CD14-positive monocyte (primary cell): ENCODE measurements at regions not wholly inside any gene's neighbourhood (a gene's known extent, or its start where the extent isn't known, plus 50 kb on each side); places are given as distances from the start of the nearest gene placed in this dataset.

ENCODE experiments used
- DNase-seq, 3 donors: peaks; one replicate each; pipeline ENCODE4 v3.0.0-alpha.2; 2011 to 2022
- H2AFZ ChIP-seq: 2 replicates; pipeline ENCODE4 v1.6.0; 2012; ENCODE audit warnings: mild to moderate bottlenecking, low read depth, low read length, inconsistent platforms; ENCODE audit not compliant: insufficient read depth, poor library complexity, severe bottlenecking
- H3K27ac ChIP-seq, 2 donors: 1 replicate in 1 of 2; 2 replicates in 1 of 2; pipeline ENCODE4 v1.5.1; 2012 to 2013; ENCODE audit warnings: low read length in 2 of 2, control low read depth in 1 of 2, inconsistent platforms in 1 of 2, low read depth in 1 of 2, mild to moderate bottlenecking in 1 of 2
- H3K27me3 ChIP-seq, 2 donors: one replicate each; pipeline versions ENCODE4 v1.6.0 to v1.6.1; 2011 to 2013; ENCODE audit warnings: low read length in 2 of 2; ENCODE audit not compliant: control insufficient read depth in 2 of 2, insufficient read depth in 2 of 2
- H3K36me3 ChIP-seq, 2 donors: replicated peaks in 1 of 2; 1 replicate in 1 of 2; 2 replicates in 1 of 2; pipeline versions ENCODE4 v1.5.1 to v1.6.1; 2012 to 2013; ENCODE audit warnings: low read length in 2 of 2, control low read depth in 1 of 2, inconsistent platforms in 1 of 2, mild to moderate bottlenecking in 1 of 2; ENCODE audit not compliant: insufficient read depth in 2 of 2, control insufficient read depth in 1 of 2
- H3K4me1 ChIP-seq, 2 donors: 1 replicate in 1 of 2; 2 replicates in 1 of 2; pipeline versions ENCODE4 v1.5.1 to v1.6.1; 2012 to 2013; ENCODE audit warnings: low read length in 2 of 2, control low read depth in 1 of 2, inconsistent platforms in 1 of 2, mild to moderate bottlenecking in 1 of 2, moderate library complexity in 1 of 2; ENCODE audit not compliant: insufficient read depth in 2 of 2, control insufficient read depth in 1 of 2
- H3K4me2 ChIP-seq: replicated peaks from 2 replicates; pipeline ENCODE3; 2012; ENCODE audit warnings: low read length, moderate library complexity, mild to moderate bottlenecking; ENCODE audit not compliant: poor library complexity, severe bottlenecking; ENCODE audit errors: extremely low read depth
- H3K4me3 ChIP-seq, 3 experiments: fragments of 200-600 bp in 1 of 3; sonication (generic) in 1 of 3; replicated peaks in 1 of 3; 1 replicate in 2 of 3; 2 replicates in 1 of 3; pipeline ENCODE4 v1.5.1; 2011 to 2013; ENCODE audit warnings: low read length in 3 of 3, mild to moderate bottlenecking in 3 of 3, control low read depth in 2 of 3, low read depth in 2 of 3, inconsistent platforms in 1 of 3, moderate library complexity in 1 of 3
- H3K79me2 ChIP-seq: 2 replicates; pipeline ENCODE4 v1.6.0; 2012; ENCODE audit warnings: mild to moderate bottlenecking, control low read depth, inconsistent platforms, low read length, moderate library complexity; ENCODE audit not compliant: insufficient read depth
- H3K9ac ChIP-seq: 2 replicates; pipeline ENCODE4 v1.6.0; 2017; ENCODE audit warnings: low read length, mild to moderate bottlenecking; ENCODE audit not compliant: insufficient read depth, poor library complexity, severe bottlenecking
- H3K9me3 ChIP-seq, 2 donors: replicated peaks in 1 of 2; 1 replicate in 1 of 2; 2 replicates in 1 of 2; pipeline versions ENCODE4 v1.5.1 to v1.6.1; 2012 to 2013; ENCODE audit warnings: low read length in 2 of 2, control low read depth in 1 of 2; ENCODE audit not compliant: control insufficient read depth in 1 of 2, insufficient read depth in 1 of 2
- H4K20me1 ChIP-seq: 2 replicates; pipeline ENCODE4 v1.6.0; 2012; ENCODE audit warnings: mild to moderate bottlenecking, low read length, control low read depth, moderate library complexity; ENCODE audit not compliant: insufficient read depth
- H3K27ac Mint-ChIP-seq, 7 donors: one replicate each; pipeline ENCODE4 v1.8.0; 2020; ENCODE audit warnings: mild to moderate bottlenecking in 7 of 7, mixed read lengths in 7 of 7, moderate library complexity in 6 of 7, inconsistent platforms in 2 of 7
- H3K27me3 Mint-ChIP-seq, 3 donors: one replicate each; pipeline ENCODE4 v1.8.0; 2021 to 2022; ENCODE audit warnings: low read depth in 3 of 3, mild to moderate bottlenecking in 3 of 3, mixed read lengths in 3 of 3, moderate library complexity in 3 of 3, inconsistent platforms in 1 of 3
- H3K36me3 Mint-ChIP-seq, 2 donors: one replicate each; pipeline ENCODE4 v1.8.0; 2020; ENCODE audit warnings: mixed read lengths in 2 of 2, inconsistent platforms in 1 of 2, mild to moderate bottlenecking in 1 of 2
- H3K4me1 Mint-ChIP-seq: one replicate; pipeline ENCODE4 v1.8.0; 2020; ENCODE audit warnings: mild to moderate bottlenecking, mixed read lengths
- H3K4me3 Mint-ChIP-seq, 2 donors: one replicate each; pipeline ENCODE4 v1.8.0; 2020; ENCODE audit warnings: mild to moderate bottlenecking in 2 of 2, mixed read lengths in 2 of 2, moderate library complexity in 1 of 2
- H3K9me3 Mint-ChIP-seq, 7 donors: one replicate each; pipeline ENCODE4 v1.8.0; 2020 to 2022; ENCODE audit warnings: mixed read lengths in 7 of 7, mild to moderate bottlenecking in 6 of 7, moderate library complexity in 6 of 7, inconsistent platforms in 2 of 7
- CTCF ChIP-seq: fragments of 200-600 bp; IDR thresholded peaks from one replicate; pipeline ENCODE4 v1.8.0; 2022; ENCODE audit warnings: antibody characterized with exemption, mild to moderate bottlenecking
- WGBS: methylation state at CpG from one replicate; pipeline ENCODE4 v1.1.5; 2013; ENCODE audit warnings: missing lambda C conversion rate; ENCODE audit not compliant: insufficient coverage; 5-methylcytosine and 5-hydroxymethylcytosine counted together
- intact Hi-C, 2 donors: fragments of 100-400 bp; cut with micrococcal nuclease; formaldehyde crosslinking; loops; one replicate each; pipeline versions ENCODE4 v1.15.0 to v1.15.1; 2023

- Histone ChIP-seq H2AFZ (no peak overlapping the region), H3K4me3 (no peak overlapping the region), H3K4me2 (no peak overlapping the region), H3K4me1 (no peaks in the 10 kb centered on the region), H3K9ac (no peak overlapping the region), H4K20me1 (no peaks in the 10 kb centered on the region), H3K27me3 (no peaks in the 10 kb centered on the region), H3K36me3 (no peaks in the 10 kb centered on the region), H3K79me2 (no peaks in the 10 kb centered on the region), H3K27ac (no peak overlapping the region), H3K9me3 (peaks cover 0 to under 1% of the 10 kb centered on the region in 2 donors)
- no peak overlapping the region for H3K4me3 Mint-ChIP-seq
- intact Hi-C loops = no loop called here
- H3K27ac Mint-ChIP-seq = no peak overlapping the region
- no peak for TF ChIP-seq CTCF
- WGBS = no CpG with 5 or more reads among the region's 2 CpGs
- peaks cover 0 to 7% (median 1%) of the 10 kb centered on the region in 7 donors for H3K9me3 Mint-ChIP-seq
- H3K27me3 Mint-ChIP-seq = peaks cover 1 to 2% (median 2%) of the 10 kb centered on the region in 3 donors
- DNase-seq = no peak
- no peaks in the 10 kb centered on the region for H3K36me3 Mint-ChIP-seq
- H3K4me1 Mint-ChIP-seq = no peaks in the 10 kb centered on the region
These were observed 108.2 kb upstream of the GALNT5 start for GRCh38 chr2:157149270-157149669.

DNA sequence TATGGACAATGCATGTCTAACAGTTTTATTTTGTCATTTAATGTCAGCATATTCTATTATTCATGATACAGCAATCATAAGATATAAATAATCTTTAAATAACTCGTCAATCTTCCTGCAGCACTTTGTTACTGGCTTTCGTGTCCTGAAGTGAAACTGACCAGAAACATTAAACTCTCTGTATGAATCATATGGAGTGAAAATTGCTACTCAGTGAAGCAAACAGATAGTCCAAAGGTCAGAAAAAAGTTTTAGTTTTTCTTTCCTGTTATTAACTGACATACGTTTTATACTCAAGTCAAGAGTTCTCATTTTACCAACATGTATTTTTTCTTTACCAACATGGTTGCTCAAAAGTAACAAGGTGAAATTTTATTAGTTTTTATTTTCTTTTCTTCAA is 106.8 kb upstream of the GALNT5 start:
- no CpG with 5 or more reads among the region's 3 CpGs for WGBS
- Mint-ChIP-seq H3K27ac (no peak overlapping the region), H3K4me3 (no peak overlapping the region), H3K9me3 (peaks cover 0 to 2% (median 0%) of the 10 kb centered on the region in 7 donors), H3K4me1 (no peaks in the 10 kb centered on the region), H3K27me3 (no peaks in the 10 kb centered on the region), H3K36me3 (no peaks in the 10 kb centered on the region)
- no peak for DNase-seq
- no peaks in the 10 kb centered on the region for H3K27me3 ChIP-seq
- no peaks in the 10 kb centered on the region for H3K79me2 ChIP-seq
- H3K27ac ChIP-seq = no peak overlapping the region
- H3K4me3 ChIP-seq = no peak overlapping the region
- no peaks in the 10 kb centered on the region for H3K9me3 ChIP-seq
- intact Hi-C loops = no loop called here
- no peak overlapping the region for H3K9ac ChIP-seq
- no peaks in the 10 kb centered on the region for H4K20me1 ChIP-seq
- TF ChIP-seq CTCF = no peak
- no peaks in the 10 kb centered on the region for H3K36me3 ChIP-seq
- H2AFZ ChIP-seq = no peak overlapping the region
- no peak overlapping the region for H3K4me2 ChIP-seq
- no peaks in the 10 kb centered on the region for H3K4me1 ChIP-seq
